ENCODE measurements at regions not wholly inside any gene's neighbourhood (a gene's known extent, or its start where the extent isn't known, plus 50 kb on each side); places are given as distances from the start of the nearest gene placed in this dataset.

- no peak for TF ChIP-seq POLR2A (IDR thresholded peaks at IDR 0.05)
- TF ChIP-seq CTCF (IDR thresholded peaks at IDR 0.05), result no peak
These were observed 66.8 kb upstream of the UBE2E1 start for GRCh38 chr3:23738944-23739343.
